D721Med (cell line): ENCODE measurements at regions not wholly inside any gene's neighbourhood (a gene's known extent, or its start where the extent isn't known, plus 50 kb on each side); places are given as distances from the start of the nearest gene placed in this dataset.
A peak's percentile ranks its signal among the peaks of the same experiment; 100 is the strongest.

Experiments used
- DNase-seq: peaks from one replicate; pipeline ENCODE4 v3.0.0; 2011; ENCODE audit warnings: low spot score; ENCODE audit not compliant: insufficient read length
- FAIRE-seq: peaks from 2 replicates; lab custom pipeline; 2011; peaks lifted over from hg19 to GRCh38; lab: Jason Lieb, UNC
- CTCF ChIP-seq: IDR thresholded peaks from 2 replicates; pipeline ENCODE4 v1.5.1; 2012; ENCODE audit warnings: mild to moderate bottlenecking, control low read depth; ENCODE audit not compliant: insufficient read depth; ENCODE audit errors: missing control alignments

GRCh38 chr19:30997222-30997621 is 352.0 kb downstream of the TSHZ3 start:
- DNase-seq (no peak), FAIRE-seq (no peak)
- no peak for TF ChIP-seq CTCF

GRCh38 chr19:30978639-30979038 is 370.6 kb downstream of the TSHZ3 start:
- DNase-seq = no peak
- no peak for FAIRE-seq
- no peak for TF ChIP-seq CTCF

- no peak for FAIRE-seq
- no peak for DNase-seq
These were observed 379.6 kb downstream of the TSHZ3 start for GRCh38 chr19:30969591-30969990.

GRCh38 chr19:30968841-30969399 is 380.3 kb downstream of the TSHZ3 start:
- FAIRE-seq (no peak), DNase-seq (no peak)
- no peak for TF ChIP-seq CTCF

More at GRCh38 chr19:30969591-30969990, 379.6 kb downstream of the TSHZ3 start:
- TF ChIP-seq CTCF = no peak

DNA sequence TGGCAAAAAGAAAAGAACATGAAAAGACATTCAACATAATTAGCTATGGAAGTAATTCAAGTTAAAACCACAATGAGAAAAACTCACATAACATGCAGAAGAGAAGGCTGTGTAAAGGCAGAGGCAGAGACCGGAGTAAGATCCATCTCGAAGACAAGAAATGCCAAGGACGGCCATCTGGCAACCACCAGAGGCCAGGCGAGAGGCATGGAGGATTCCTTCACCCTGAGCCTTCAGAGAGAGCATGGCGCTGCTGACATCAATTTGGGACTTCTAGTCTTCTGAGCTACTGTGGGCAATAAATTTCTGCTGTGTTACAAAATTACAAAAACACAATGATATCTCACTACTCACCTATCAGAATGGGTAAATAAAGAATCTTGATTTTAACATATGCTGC is 381.0 kb downstream of the TSHZ3 start:
- FAIRE-seq = no peak
- DNase-seq = no peak
- peak; percentile 19 for TF ChIP-seq CTCF

- DNase-seq = no peak
- FAIRE-seq = no peak
- TF ChIP-seq CTCF = no peak
These were observed 382.8 kb downstream of the TSHZ3 start for GRCh38 chr19:30966486-30966885.

- DNase-seq = no peak
- TF ChIP-seq CTCF = no peak
These were observed 390.2 kb downstream of the TSHZ3 start for GRCh38 chr19:30959011-30959410.

More at GRCh38 chr19:30959011-30959410, 390.2 kb downstream of the TSHZ3 start:
- FAIRE-seq = no peak
